Breast epithelium (tissue), 3 donors: ENCODE measurements at regions not wholly inside any gene's neighbourhood (a gene's known extent, or its start where the extent isn't known, plus 50 kb on each side); places are given as distances from the start of the nearest gene placed in this dataset.

Experiments
- CTCF ChIP-seq, 3 donors: fragments of 450-650 bp; IDR thresholded peaks; one replicate each; pipeline ENCODE4 v1.5.1; 2016 to 2017; ENCODE audit warnings: antibody characterized with exemption in 3 of 3, mild to moderate bottlenecking in 3 of 3, moderate library complexity in 3 of 3
- POLR2AphosphoS5 ChIP-seq, 3 donors: sonication (generic); formaldehyde crosslinking; IDR thresholded peaks; one replicate each; pipeline ENCODE4 v1.6.1; 2017; ENCODE audit warnings: antibody characterized with exemption in 3 of 3

GRCh38 chr4:137452799-137453198 is 79.5 kb downstream of the PCDH18 start:
- TF ChIP-seq CTCF (IDR thresholded peaks at IDR 0.05) (no peak), POLR2AphosphoS5 (IDR thresholded peaks at IDR 0.05) (no peak)
